ENCODE measurements at regions not wholly inside any gene's neighbourhood (a gene's known extent, or its start where the extent isn't known, plus 50 kb on each side); places are given as distances from the start of the nearest gene placed in this dataset.

DNA sequence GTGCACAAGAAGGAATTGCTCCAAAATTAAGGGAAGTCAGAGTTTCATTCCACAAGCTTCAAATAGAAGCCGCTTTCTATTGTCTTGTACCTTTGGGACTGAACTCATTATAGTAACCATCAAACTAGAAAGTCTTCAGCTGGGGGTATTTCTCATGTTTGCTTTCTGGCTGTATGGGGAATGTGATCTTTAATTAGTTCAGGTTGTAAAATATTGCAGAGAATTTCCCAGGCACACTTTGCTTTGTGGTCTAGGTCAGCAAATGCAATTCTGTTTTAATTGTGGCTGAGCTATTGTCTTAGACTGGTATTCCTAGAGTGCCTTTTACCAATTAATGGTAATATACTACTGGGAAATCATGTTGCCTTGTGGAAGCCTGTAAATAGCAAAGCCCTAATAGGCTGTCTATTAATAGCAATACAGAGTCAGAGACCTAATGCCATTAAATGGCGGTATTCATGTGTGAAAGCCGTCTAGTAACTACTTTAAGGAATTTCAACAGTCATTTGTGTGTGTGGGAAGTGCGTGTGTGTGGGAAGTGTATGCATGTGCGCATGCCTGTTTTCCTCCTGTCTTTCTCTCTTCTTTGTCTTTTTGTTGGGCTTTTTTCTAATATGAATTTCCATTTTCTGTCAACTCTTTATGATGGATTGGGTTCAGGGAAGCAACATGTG is 276.6 kb downstream of the FAT3 start:
- TF ChIP-seq, protein P1, sequence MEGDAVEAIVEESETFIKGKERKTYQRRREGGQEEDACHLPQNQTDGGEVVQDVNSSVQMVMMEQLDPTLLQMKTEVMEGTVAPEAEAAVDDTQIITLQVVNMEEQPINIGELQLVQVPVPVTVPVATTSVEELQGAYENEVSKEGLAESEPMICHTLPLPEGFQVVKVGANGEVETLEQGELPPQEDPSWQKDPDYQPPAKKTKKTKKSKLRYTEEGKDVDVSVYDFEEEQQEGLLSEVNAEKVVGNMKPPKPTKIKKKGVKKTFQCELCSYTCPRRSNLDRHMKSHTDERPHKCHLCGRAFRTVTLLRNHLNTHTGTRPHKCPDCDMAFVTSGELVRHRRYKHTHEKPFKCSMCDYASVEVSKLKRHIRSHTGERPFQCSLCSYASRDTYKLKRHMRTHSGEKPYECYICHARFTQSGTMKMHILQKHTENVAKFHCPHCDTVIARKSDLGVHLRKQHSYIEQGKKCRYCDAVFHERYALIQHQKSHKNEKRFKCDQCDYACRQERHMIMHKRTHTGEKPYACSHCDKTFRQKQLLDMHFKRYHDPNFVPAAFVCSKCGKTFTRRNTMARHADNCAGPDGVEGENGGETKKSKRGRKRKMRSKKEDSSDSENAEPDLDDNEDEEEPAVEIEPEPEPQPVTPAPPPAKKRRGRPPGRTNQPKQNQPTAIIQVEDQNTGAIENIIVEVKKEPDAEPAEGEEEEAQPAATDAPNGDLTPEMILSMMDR (IDR thresholded peaks at IDR 0.05) = no peak
- ATAC-seq = no peak
- Histone ChIP-seq H3K4me3 (ENCODE audit: low read length) (no peak overlapping the region), H3K4me1 (ENCODE audit: control insufficient read depth, insufficient read depth, low read length) (no peaks in the 10 kb centered on the region), H3K27ac (ENCODE audit: low read length) (no peak overlapping the region), H3K36me3 (ENCODE audit: control insufficient read depth, insufficient read depth, low read length) (no peaks in the 10 kb centered on the region), H3K27me3 (ENCODE audit: control insufficient read depth, insufficient read depth, low read length) (no peaks in the 10 kb centered on the region), H3K9me3 (ENCODE audit: control insufficient read depth, insufficient read depth, low read length) (no peaks in the 10 kb centered on the region)
- Mint-ChIP-seq H3K9me3 (peaks cover 3% of the 10 kb centered on the region in 2 donors), H3K36me3 (no peaks in the 10 kb centered on the region), H3K27ac (no peak overlapping the region), H3K4me3 (no peak overlapping the region), H3K4me1 (no peaks in the 10 kb centered on the region), H3K27me3 (ENCODE audit: low read depth in 2 of 2) (no peaks in the 10 kb centered on the region)
- intact Hi-C loops (cut with micrococcal nuclease) = no loop called here
- 100% methylated on average over 4 of the region's 5 CpGs for WGBS (ENCODE audit: insufficient coverage)
- no peak for DNase-seq

DNA sequence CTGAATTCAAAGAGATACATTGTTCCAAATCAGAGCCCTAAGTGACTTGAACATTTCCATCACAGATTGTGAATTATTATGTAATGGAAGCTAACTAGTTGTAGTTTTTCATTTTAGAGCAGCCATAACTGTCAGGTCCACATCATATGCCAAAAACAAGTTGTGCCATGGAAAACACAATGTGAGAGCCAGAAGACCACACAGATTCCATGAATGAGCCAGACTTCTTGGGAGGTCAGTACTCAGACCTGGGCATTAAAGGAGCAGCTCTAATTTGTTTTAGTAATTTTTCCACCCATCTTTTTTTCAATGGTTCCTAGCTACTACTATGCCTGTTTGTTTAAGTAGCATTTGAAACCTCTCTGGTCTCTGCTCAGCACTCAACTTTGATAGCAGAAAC is 279.4 kb downstream of the FAT3 start:
- Histone ChIP-seq H3K27me3 (ENCODE audit: control insufficient read depth, insufficient read depth, low read length) (no peaks in the 10 kb centered on the region), H3K4me3 (ENCODE audit: low read length) (no peak overlapping the region), H3K36me3 (ENCODE audit: control insufficient read depth, insufficient read depth, low read length) (no peaks in the 10 kb centered on the region), H3K27ac (ENCODE audit: low read length) (no peak overlapping the region), H3K4me1 (ENCODE audit: control insufficient read depth, insufficient read depth, low read length) (no peaks in the 10 kb centered on the region), H3K9me3 (ENCODE audit: control insufficient read depth, insufficient read depth, low read length) (no peaks in the 10 kb centered on the region)
- DNase-seq = no peak
- no peak for ATAC-seq
- Mint-ChIP-seq H3K9me3 (peaks cover 0 to 6% of the 10 kb centered on the region in 2 donors), H3K27ac (no peak overlapping the region), H3K4me1 (no peaks in the 10 kb centered on the region), H3K4me3 (no peak overlapping the region), H3K36me3 (no peaks in the 10 kb centered on the region), H3K27me3 (ENCODE audit: low read depth in 2 of 2) (no peaks in the 10 kb centered on the region)
- TF ChIP-seq, protein P1 (IDR thresholded peaks at IDR 0.05) = no peak
- intact Hi-C loops (cut with micrococcal nuclease) = no loop called here

DNA sequence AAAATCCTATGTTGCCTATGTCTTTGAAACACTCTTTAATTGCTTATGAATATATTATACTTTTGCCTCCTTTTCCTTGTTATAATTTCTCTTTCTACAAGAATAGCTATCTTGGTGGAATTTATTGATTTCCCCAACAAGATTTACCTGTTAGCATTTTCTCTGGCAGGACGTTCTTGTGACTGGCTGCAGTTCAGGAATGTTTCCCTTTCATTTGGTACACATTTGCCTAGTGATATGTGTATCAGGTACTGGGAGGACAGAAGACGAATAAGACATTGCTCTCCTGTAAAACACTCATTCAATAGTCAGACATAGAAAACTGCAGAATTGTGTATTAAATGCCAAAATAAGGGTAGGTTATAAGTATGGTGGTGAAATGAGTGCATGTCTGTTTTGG is 279.9 kb downstream of the FAT3 start:
- H3K27me3 ChIP-seq (ENCODE audit: control insufficient read depth, insufficient read depth, low read length) = no peaks in the 10 kb centered on the region
- Mint-ChIP-seq H3K27me3 (ENCODE audit: low read depth in 2 of 2) (no peaks in the 10 kb centered on the region), H3K4me3 (no peak overlapping the region), H3K36me3 (no peaks in the 10 kb centered on the region), H3K9me3 (peaks cover 0 to 4% of the 10 kb centered on the region in 2 donors), H3K27ac (no peak overlapping the region), H3K4me1 (no peaks in the 10 kb centered on the region)
- no peak overlapping the region for H3K4me3 ChIP-seq (ENCODE audit: low read length)
- 79% methylated on average over 2 of the region's 2 CpGs for WGBS (ENCODE audit: insufficient coverage)
- intact Hi-C loops (cut with micrococcal nuclease) = no loop called here
- H3K9me3 ChIP-seq (ENCODE audit: control insufficient read depth, insufficient read depth, low read length) = no peaks in the 10 kb centered on the region
- H3K36me3 ChIP-seq (ENCODE audit: control insufficient read depth, insufficient read depth, low read length) = no peaks in the 10 kb centered on the region
- TF ChIP-seq, protein P1 (IDR thresholded peaks at IDR 0.05) = no peak
- no peaks in the 10 kb centered on the region for H3K4me1 ChIP-seq (ENCODE audit: control insufficient read depth, insufficient read depth, low read length)
- DNase-seq = no peak
- no peak for ATAC-seq
- no peak overlapping the region for H3K27ac ChIP-seq (ENCODE audit: low read length)

DNA sequence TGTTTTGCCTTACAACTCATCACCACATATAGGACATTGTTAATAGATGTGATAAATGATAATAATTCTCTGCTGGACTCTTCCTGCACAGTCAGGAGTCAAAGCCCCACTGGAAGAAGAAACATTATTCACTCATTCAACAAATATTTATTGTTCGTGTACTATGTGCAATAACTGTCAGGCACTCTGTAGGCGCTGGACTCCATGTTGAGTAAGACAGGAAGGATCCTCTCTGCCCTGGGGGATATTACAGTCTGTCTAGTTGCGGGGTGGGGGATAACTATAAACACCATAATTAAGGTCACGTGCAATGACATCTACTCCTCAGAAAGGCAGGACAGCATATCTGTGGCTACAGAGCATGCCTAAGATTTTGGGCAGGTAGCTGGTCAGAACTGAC is 281.1 kb downstream of the FAT3 start:
- no peaks in the 10 kb centered on the region for H3K36me3 Mint-ChIP-seq
- Histone ChIP-seq H3K27me3 (ENCODE audit: control insufficient read depth, insufficient read depth, low read length) (no peaks in the 10 kb centered on the region), H3K9me3 (ENCODE audit: control insufficient read depth, insufficient read depth, low read length) (no peaks in the 10 kb centered on the region), H3K4me3 (ENCODE audit: low read length) (no peak overlapping the region), H3K4me1 (ENCODE audit: control insufficient read depth, insufficient read depth, low read length) (no peaks in the 10 kb centered on the region), H3K27ac (ENCODE audit: low read length) (no peak overlapping the region), H3K36me3 (ENCODE audit: control insufficient read depth, insufficient read depth, low read length) (no peaks in the 10 kb centered on the region)
- no peak overlapping the region for H3K4me3 Mint-ChIP-seq
- TF ChIP-seq, protein P1 (IDR thresholded peaks at IDR 0.05) = no peak
- no peak for ATAC-seq
- no peaks in the 10 kb centered on the region for H3K4me1 Mint-ChIP-seq
- H3K27ac Mint-ChIP-seq = no peak overlapping the region
- WGBS (ENCODE audit: insufficient coverage) = 81% methylated on average over 3 of the region's 4 CpGs
- no peak for DNase-seq
- H3K9me3 Mint-ChIP-seq = peaks cover 0 to 3% of the 10 kb centered on the region in 2 donors
- intact Hi-C loops (cut with micrococcal nuclease) = no loop called here
- H3K27me3 Mint-ChIP-seq (ENCODE audit: low read depth in 2 of 2) = no peaks in the 10 kb centered on the region
